ENCODE measurements at regions not wholly inside any gene's neighbourhood (a gene's known extent, or its start where the extent isn't known, plus 50 kb on each side); places are given as distances from the start of the nearest gene placed in this dataset.

DNA sequence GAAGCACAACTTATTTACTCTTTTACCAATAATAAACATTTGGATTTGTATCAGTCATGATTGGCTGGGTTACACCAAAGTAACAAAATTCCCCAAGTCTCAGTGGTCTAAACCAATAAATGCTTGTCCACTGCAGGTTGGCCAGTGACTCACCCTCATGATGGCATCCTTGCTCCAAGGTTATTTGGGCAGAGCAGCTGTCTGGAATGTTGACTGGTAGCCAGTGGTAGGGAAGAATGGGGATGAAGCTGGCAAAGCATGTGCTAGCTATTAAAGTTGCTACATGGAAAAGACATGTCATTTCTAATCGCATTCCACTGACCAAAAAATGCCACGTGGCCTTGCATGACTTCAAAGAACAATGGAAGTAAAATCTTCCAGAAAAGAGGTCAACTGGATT, 1168.7 kb upstream of the CELF2 start:
- Histone ChIP-seq H3K4me2 (no peak overlapping the region), H3K27ac (no peak overlapping the region), H3K79me2 (ENCODE audit: low read depth) (no peaks in the 10 kb centered on the region), H3K9ac (no peak overlapping the region), H3K27me3 (no peaks in the 10 kb centered on the region), H2AFZ (replicated peaks) (no peak overlapping the region), H3K4me3 (no peak overlapping the region), H3K9me3 (ENCODE audit: low read depth) (peaks cover 14% of the 10 kb centered on the region), H3K36me3 (peaks cover 4% of the 10 kb centered on the region), H3K4me1 (no peaks in the 10 kb centered on the region), H3F3A (ENCODE audit: low read depth) (no peaks in the 10 kb centered on the region), H4K20me1 (ENCODE audit: low read depth) (no peaks in the 10 kb centered on the region)
- H3K27ac Mint-ChIP-seq, result no peak overlapping the region
- no peaks in the 10 kb centered on the region for H3K4me1 Mint-ChIP-seq
- TF ChIP-seq, protein P1, sequence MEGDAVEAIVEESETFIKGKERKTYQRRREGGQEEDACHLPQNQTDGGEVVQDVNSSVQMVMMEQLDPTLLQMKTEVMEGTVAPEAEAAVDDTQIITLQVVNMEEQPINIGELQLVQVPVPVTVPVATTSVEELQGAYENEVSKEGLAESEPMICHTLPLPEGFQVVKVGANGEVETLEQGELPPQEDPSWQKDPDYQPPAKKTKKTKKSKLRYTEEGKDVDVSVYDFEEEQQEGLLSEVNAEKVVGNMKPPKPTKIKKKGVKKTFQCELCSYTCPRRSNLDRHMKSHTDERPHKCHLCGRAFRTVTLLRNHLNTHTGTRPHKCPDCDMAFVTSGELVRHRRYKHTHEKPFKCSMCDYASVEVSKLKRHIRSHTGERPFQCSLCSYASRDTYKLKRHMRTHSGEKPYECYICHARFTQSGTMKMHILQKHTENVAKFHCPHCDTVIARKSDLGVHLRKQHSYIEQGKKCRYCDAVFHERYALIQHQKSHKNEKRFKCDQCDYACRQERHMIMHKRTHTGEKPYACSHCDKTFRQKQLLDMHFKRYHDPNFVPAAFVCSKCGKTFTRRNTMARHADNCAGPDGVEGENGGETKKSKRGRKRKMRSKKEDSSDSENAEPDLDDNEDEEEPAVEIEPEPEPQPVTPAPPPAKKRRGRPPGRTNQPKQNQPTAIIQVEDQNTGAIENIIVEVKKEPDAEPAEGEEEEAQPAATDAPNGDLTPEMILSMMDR (IDR thresholded peaks at IDR 0.05), result no peak
- TF ChIP-seq EZH2phosphoT487 (IDR thresholded peaks at IDR 0.05) (no peak), EZH2 (IDR thresholded peaks at IDR 0.05) (no peak)
- H3K9me3 Mint-ChIP-seq, result peaks cover 24% of the 10 kb centered on the region
- no peak overlapping the region for H3K4me3 Mint-ChIP-seq
- H3K36me3 Mint-ChIP-seq, result peaks cover 2% of the 10 kb centered on the region
- DNase-seq (ENCODE audit: low spot score), result no peak
- H3K27me3 Mint-ChIP-seq (ENCODE audit: insufficient read depth, low read depth), result peaks cover 5% of the 10 kb centered on the region

DNA sequence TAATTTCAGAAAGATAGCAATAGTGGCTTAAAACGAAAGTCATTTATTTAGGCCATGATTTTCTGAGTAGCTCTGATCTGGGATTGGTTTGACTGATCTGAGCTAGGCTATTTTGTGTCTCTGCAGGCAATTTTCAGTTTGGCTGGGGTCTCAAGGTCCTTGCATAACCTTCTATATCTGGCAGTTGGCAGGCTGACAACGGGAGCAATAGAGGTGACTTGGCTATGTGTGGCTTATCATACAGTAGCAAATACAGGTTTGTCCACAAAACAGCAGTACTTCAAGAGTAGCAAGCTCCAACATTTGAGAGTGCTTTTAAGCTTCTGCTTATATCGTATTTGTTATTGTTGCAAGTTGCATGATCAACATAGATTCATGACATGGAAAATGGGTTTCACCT, 1167.3 kb upstream of the CELF2 start:
- H3K27ac Mint-ChIP-seq, result no peak overlapping the region
- no peaks in the 10 kb centered on the region for H3K27me3 Mint-ChIP-seq (ENCODE audit: insufficient read depth, low read depth)
- H3K4me2 ChIP-seq, result no peak overlapping the region
- H3K27me3 ChIP-seq, result no peaks in the 10 kb centered on the region
- H3K4me3 Mint-ChIP-seq, result no peak overlapping the region
- no peaks in the 10 kb centered on the region for H4K20me1 ChIP-seq (ENCODE audit: low read depth)
- H3K9me3 ChIP-seq (ENCODE audit: low read depth), result peaks cover 14% of the 10 kb centered on the region
- H3K79me2 ChIP-seq (ENCODE audit: low read depth), result no peaks in the 10 kb centered on the region
- no peak overlapping the region for H3K4me3 ChIP-seq
- H3K4me1 ChIP-seq, result no peaks in the 10 kb centered on the region
- TF ChIP-seq EZH2phosphoT487 (IDR thresholded peaks at IDR 0.05), result no peak
- TF ChIP-seq, protein P1 (IDR thresholded peaks at IDR 0.05), result no peak
- no peak for TF ChIP-seq EZH2 (IDR thresholded peaks at IDR 0.05)
- peaks cover 17% of the 10 kb centered on the region for H3K9me3 Mint-ChIP-seq
- peaks cover 4% of the 10 kb centered on the region for H3K36me3 ChIP-seq
- H3K9ac ChIP-seq, result no peak overlapping the region
- H3F3A ChIP-seq (ENCODE audit: low read depth), result no peaks in the 10 kb centered on the region
- DNase-seq (ENCODE audit: low spot score), result no peak
- peaks cover 2% of the 10 kb centered on the region for H3K36me3 Mint-ChIP-seq
- H3K4me1 Mint-ChIP-seq, result no peaks in the 10 kb centered on the region
- H3K27ac ChIP-seq, result no peak overlapping the region
- no peak overlapping the region for H2AFZ ChIP-seq (replicated peaks)

DNA sequence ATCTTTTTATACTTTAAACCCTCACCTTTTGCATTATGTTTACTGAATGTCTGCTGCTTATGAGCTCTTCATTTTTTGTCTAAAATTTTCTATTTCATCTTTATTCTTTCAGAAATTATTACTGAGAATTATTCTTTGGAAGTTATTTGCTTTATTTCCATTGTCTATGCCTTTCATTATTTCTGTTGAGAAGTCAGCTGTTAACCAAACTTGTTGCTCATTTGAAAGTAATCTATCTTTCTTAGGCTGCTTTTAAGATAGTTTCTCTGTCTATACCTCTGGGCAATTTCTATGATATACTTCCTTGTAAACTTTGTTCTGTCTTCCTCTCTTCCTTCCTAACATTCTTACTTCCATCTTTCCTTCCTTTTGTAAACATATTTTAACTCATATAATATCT, 1165.9 kb upstream of the CELF2 start:
- H3K4me3 Mint-ChIP-seq, result no peak overlapping the region
- no peaks in the 10 kb centered on the region for H3K27me3 Mint-ChIP-seq (ENCODE audit: insufficient read depth, low read depth)
- TF ChIP-seq EZH2phosphoT487 (IDR thresholded peaks at IDR 0.05), result no peak
- TF ChIP-seq, protein P1 (IDR thresholded peaks at IDR 0.05), result no peak
- no peak for TF ChIP-seq EZH2 (IDR thresholded peaks at IDR 0.05)

More for the DNA sequence above, 1165.9 kb upstream of the CELF2 start:
- no peak overlapping the region for H3K9ac ChIP-seq
- H3K36me3 ChIP-seq, result peaks cover 4% of the 10 kb centered on the region
- H3K79me2 ChIP-seq (ENCODE audit: low read depth), result no peaks in the 10 kb centered on the region
- Mint-ChIP-seq H3K36me3 (peaks cover 2% of the 10 kb centered on the region), H3K27ac (no peak overlapping the region), H3K9me3 (peaks cover 20% of the 10 kb centered on the region), H3K4me1 (no peaks in the 10 kb centered on the region)
- peaks cover 14% of the 10 kb centered on the region for H3K9me3 ChIP-seq (ENCODE audit: low read depth)
- H3K4me2 ChIP-seq, result no peak overlapping the region
- H3F3A ChIP-seq (ENCODE audit: low read depth), result no peaks in the 10 kb centered on the region
- no peak overlapping the region for H3K4me3 ChIP-seq
- no peaks in the 10 kb centered on the region for H4K20me1 ChIP-seq (ENCODE audit: low read depth)
- H3K27ac ChIP-seq, result no peak overlapping the region
- no peaks in the 10 kb centered on the region for H3K4me1 ChIP-seq
- H2AFZ ChIP-seq (replicated peaks), result no peak overlapping the region
- no peak for DNase-seq (ENCODE audit: low spot score)
- no peaks in the 10 kb centered on the region for H3K27me3 ChIP-seq

Data from neural progenitor cell (in vitro differentiated cells).